ENCODE measurements at regions not wholly inside any gene's neighbourhood (a gene's known extent, or its start where the extent isn't known, plus 50 kb on each side); places are given as distances from the start of the nearest gene placed in this dataset.

DNA sequence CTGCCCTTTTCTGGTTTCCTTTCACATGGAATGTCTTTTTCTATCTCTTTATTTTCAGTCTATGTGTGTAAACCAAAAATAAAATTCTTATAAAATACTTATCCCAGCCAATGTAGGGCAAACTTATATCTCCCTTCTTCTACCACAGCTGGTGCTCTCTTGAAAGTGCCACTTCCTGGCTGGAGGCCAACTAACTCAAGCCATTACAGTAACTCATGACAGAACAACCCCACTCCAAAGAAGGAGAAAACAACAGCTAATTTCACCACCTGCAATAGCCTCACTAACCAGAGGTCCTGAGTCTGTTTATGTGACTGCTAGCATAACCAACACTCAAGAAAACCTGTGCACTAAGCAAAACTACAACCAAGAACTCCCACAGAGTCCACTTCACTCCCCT lies 74.9 kb upstream of the DBX1 start:
- Histone ChIP-seq H3K79me2 (ENCODE audit: insufficient read depth, low read depth, low read length) (no peaks in the 10 kb centered on the region), H4K20me1 (ENCODE audit: insufficient read depth, low read length) (no peaks in the 10 kb centered on the region), H3K36me3 (ENCODE audit: insufficient read depth, low read length) (no peaks in the 10 kb centered on the region), H3K9me3 (ENCODE audit: low read length) (0 out of 2 replicates have a peak, but pooled peaks cover 4% of the 10 kb centered on the region), H3K4me3 (ENCODE audit: low read depth, low read length, poor library complexity, severe bottlenecking) (no peak overlapping the region), H3K4me1 (ENCODE audit: insufficient read depth, low read length, poor library complexity, severe bottlenecking) (no peaks in the 10 kb centered on the region), H3K4me2 (ENCODE audit: low read length) (no peak overlapping the region), H3K9me2 (ENCODE audit: insufficient read depth, low read length) (no peaks in the 10 kb centered on the region), H3K27ac (ENCODE audit: low read depth, low read length, poor library complexity, severe bottlenecking) (no peak overlapping the region), H2AFZ (ENCODE audit: low read length) (no peak overlapping the region)
- CTCF ChIA-PET (ENCODE audit: unreplicated experiment): no interaction called here
- BruUV-seq (replicated peaks): no TSS peak
- no peak for TF ChIP-seq EZH2phosphoT487 (IDR thresholded peaks at IDR 0.05; ENCODE audit: borderline replicate concordance, low read depth, low read length)
- TF ChIP-seq, protein P1, sequence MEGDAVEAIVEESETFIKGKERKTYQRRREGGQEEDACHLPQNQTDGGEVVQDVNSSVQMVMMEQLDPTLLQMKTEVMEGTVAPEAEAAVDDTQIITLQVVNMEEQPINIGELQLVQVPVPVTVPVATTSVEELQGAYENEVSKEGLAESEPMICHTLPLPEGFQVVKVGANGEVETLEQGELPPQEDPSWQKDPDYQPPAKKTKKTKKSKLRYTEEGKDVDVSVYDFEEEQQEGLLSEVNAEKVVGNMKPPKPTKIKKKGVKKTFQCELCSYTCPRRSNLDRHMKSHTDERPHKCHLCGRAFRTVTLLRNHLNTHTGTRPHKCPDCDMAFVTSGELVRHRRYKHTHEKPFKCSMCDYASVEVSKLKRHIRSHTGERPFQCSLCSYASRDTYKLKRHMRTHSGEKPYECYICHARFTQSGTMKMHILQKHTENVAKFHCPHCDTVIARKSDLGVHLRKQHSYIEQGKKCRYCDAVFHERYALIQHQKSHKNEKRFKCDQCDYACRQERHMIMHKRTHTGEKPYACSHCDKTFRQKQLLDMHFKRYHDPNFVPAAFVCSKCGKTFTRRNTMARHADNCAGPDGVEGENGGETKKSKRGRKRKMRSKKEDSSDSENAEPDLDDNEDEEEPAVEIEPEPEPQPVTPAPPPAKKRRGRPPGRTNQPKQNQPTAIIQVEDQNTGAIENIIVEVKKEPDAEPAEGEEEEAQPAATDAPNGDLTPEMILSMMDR (conservative IDR thresholded peaks at IDR 0.05; ENCODE audit: low read length): no peak
- intact Hi-C loops (cut with micrococcal nuclease; ENCODE audit: unreplicated experiment): no loop called here
- POLR2A ChIA-PET: no interaction called here
- no peak for DNase-seq (ENCODE audit: low spot score)

DNA sequence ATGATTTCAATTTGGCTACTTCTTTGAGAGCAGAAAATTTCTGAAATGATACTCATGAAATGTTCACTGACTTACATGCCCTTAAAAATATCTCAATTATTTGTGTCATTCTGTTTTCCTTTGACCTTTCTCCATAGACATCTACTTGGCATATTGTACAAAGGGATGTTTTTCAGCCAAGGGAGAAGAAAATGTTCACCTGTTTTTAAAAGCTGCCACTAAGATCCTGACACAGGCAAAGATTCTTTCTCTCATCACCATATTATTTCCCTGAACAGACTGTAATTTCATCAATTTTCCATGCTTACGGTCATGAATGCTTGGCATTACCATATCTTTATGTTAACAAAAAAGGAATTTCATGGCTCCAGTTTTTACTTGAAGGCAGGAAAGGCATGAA lies 67.4 kb upstream of the DBX1 start:
- Histone ChIP-seq H3K4me1 (ENCODE audit: insufficient read depth, low read length, poor library complexity, severe bottlenecking) (no peaks in the 10 kb centered on the region), H3K4me3 (ENCODE audit: low read depth, low read length, poor library complexity, severe bottlenecking) (no peak overlapping the region), H4K20me1 (ENCODE audit: insufficient read depth, low read length) (no peaks in the 10 kb centered on the region), H2AFZ (ENCODE audit: low read length) (no peak overlapping the region), H3K9me2 (ENCODE audit: insufficient read depth, low read length) (no peaks in the 10 kb centered on the region), H3K27ac (ENCODE audit: low read depth, low read length, poor library complexity, severe bottlenecking) (no peak overlapping the region), H3K36me3 (ENCODE audit: insufficient read depth, low read length) (no peaks in the 10 kb centered on the region), H3K9me3 (ENCODE audit: low read length) (0 out of 2 replicates have a peak, but pooled peaks cover 4% of the 10 kb centered on the region), H3K4me2 (ENCODE audit: low read length) (no peak overlapping the region), H3K79me2 (ENCODE audit: insufficient read depth, low read depth, low read length) (no peaks in the 10 kb centered on the region)
- intact Hi-C loops (cut with micrococcal nuclease; ENCODE audit: unreplicated experiment): no loop called here
- no peak for TF ChIP-seq EZH2phosphoT487 (IDR thresholded peaks at IDR 0.05; ENCODE audit: borderline replicate concordance, low read depth, low read length)
- TF ChIP-seq, protein P1 (conservative IDR thresholded peaks at IDR 0.05; ENCODE audit: low read length): no peak
- CTCF ChIA-PET (ENCODE audit: unreplicated experiment): no interaction called here
- POLR2A ChIA-PET: no interaction called here
- DNase-seq (ENCODE audit: low spot score): no peak
- BruUV-seq (replicated peaks): no TSS peak

DNA sequence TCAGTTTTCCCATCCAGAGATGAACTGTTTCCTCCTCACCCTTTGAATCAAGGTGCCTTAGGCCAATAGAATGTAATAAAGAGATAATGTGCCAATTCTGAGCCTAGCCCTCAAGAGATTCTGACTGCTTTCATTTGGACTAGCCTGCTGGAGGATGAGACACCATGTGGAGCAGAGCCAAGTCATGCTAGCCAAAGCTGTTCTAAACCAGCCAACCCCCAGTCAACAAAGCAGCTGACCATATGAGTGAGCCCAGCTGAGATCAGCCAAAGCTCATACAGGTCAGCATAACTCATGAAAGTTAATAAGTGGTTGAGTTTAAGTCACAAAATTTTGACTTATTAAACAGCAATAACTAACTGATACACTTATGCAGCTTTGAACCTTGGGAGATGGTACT lies 66.7 kb upstream of the DBX1 start:
- TF ChIP-seq EZH2phosphoT487 (IDR thresholded peaks at IDR 0.05; ENCODE audit: borderline replicate concordance, low read depth, low read length): no peak
- TF ChIP-seq, protein P1 (conservative IDR thresholded peaks at IDR 0.05; ENCODE audit: low read length): no peak
- intact Hi-C loops (cut with micrococcal nuclease; ENCODE audit: unreplicated experiment): no loop called here
- CTCF ChIA-PET (ENCODE audit: unreplicated experiment): no interaction called here

More for the DNA sequence above, 66.7 kb upstream of the DBX1 start:
- H2AFZ ChIP-seq (ENCODE audit: low read length): no peak overlapping the region
- no peak overlapping the region for H3K27ac ChIP-seq (ENCODE audit: low read depth, low read length, poor library complexity, severe bottlenecking)
- no peaks in the 10 kb centered on the region for H3K9me2 ChIP-seq (ENCODE audit: insufficient read depth, low read length)
- H3K79me2 ChIP-seq (ENCODE audit: insufficient read depth, low read depth, low read length): no peaks in the 10 kb centered on the region
- no peak overlapping the region for H3K4me3 ChIP-seq (ENCODE audit: low read depth, low read length, poor library complexity, severe bottlenecking)
- no peak overlapping the region for H3K4me2 ChIP-seq (ENCODE audit: low read length)
- POLR2A ChIA-PET: no interaction called here
- BruUV-seq (replicated peaks): no TSS peak
- no peaks in the 10 kb centered on the region for H3K4me1 ChIP-seq (ENCODE audit: insufficient read depth, low read length, poor library complexity, severe bottlenecking)
- H3K36me3 ChIP-seq (ENCODE audit: insufficient read depth, low read length): no peaks in the 10 kb centered on the region
- H3K9me3 ChIP-seq (ENCODE audit: low read length): 0 out of 2 replicates have a peak, but pooled peaks cover 4% of the 10 kb centered on the region
- no peaks in the 10 kb centered on the region for H4K20me1 ChIP-seq (ENCODE audit: insufficient read depth, low read length)
- DNase-seq (ENCODE audit: low spot score): no peak

Measured in OCI-LY7 (cell line).